Endothelial cell of umbilical vein (primary cell): ENCODE measurements at regions not wholly inside any gene's neighbourhood (a gene's known extent, or its start where the extent isn't known, plus 50 kb on each side); places are given as distances from the start of the nearest gene placed in this dataset.

Experiments used
- BruUV-seq: library from RNA; stranded (reverse); fragments of 400-500 nt; replicated peaks from 2 replicates; lab custom pipeline; 2021; lab: Mats Ljungman, UMichigan
- CTCF ChIA-PET: fragments of 300-600, 350-600 bp; sonication (Branson Sonifier 250); formaldehyde crosslinking; loops from one replicate; lab custom pipeline; 2021; ENCODE audit warnings: antibody characterized with exemption, inconsistent platforms; lab: Charles Lee
- POLR2A ChIA-PET: fragments of 300-600, 350-600 bp; sonication (Branson Sonifier 250); formaldehyde crosslinking; loops from one replicate; lab custom pipeline; 2021; ENCODE audit warnings: antibody characterized with exemption, inconsistent platforms; lab: Charles Lee
- DNase-seq: peaks from one replicate; pipeline ENCODE4 v3.0.0-alpha.2; 2011; ENCODE audit warnings: low read depth, low spot score
- FAIRE-seq: peaks from 2 replicates; lab custom pipeline; 2011; peaks lifted over from hg19 to GRCh38; lab: Jason Lieb, UNC
- H2AFZ ChIP-seq: 2 replicates; pipeline ENCODE4 v1.6.0; 2012; ENCODE audit warnings: low read depth, low read length, control low read depth, inconsistent platforms
- H3K27ac ChIP-seq: 2 replicates; pipeline ENCODE4 v1.5.1; 2011; ENCODE audit warnings: low read depth, mild to moderate bottlenecking, control low read depth, low read length, moderate library complexity; ENCODE audit not compliant: insufficient read depth
- H3K27me3 ChIP-seq, 2 experiments: 2 replicates each; pipeline versions ENCODE4 v1.6.0 to v1.6.1; 2011; ENCODE audit warnings: low read length in 2 of 2, mixed read lengths in 1 of 2; ENCODE audit not compliant: control insufficient read depth in 2 of 2, insufficient read depth in 2 of 2
- H3K36me3 ChIP-seq, 2 experiments: 2 replicates in 1 of 2; 3 replicates in 1 of 2; pipeline ENCODE4 v1.5.1; 2011; ENCODE audit warnings: low read length in 2 of 2, mild to moderate bottlenecking in 1 of 2, moderate library complexity in 1 of 2; ENCODE audit not compliant: control insufficient read depth in 2 of 2, insufficient read depth in 2 of 2; ENCODE audit errors: extremely low read depth in 1 of 2
- H3K4me1 ChIP-seq: 3 replicates; pipeline ENCODE4 v1.5.1; 2011; ENCODE audit warnings: mild to moderate bottlenecking, low read length; ENCODE audit not compliant: control insufficient read depth, insufficient read depth; ENCODE audit errors: extremely low read depth
- H3K4me2 ChIP-seq: 2 replicates; pipeline ENCODE4 v1.6.1; 2011; ENCODE audit warnings: low read length, control low read depth, mixed read lengths; ENCODE audit not compliant: insufficient read depth
- H3K4me3 ChIP-seq, 3 experiments: fragments of 200-600 bp in 1 of 3; sonication (generic), shearing (Covaris generic) in 1 of 3; replicated peaks in 1 of 3; 2 replicates each; pipeline ENCODE4 v1.5.1; 2011 to 2016; ENCODE audit warnings: control low read depth in 3 of 3, low read length in 3 of 3, mild to moderate bottlenecking in 2 of 3, inconsistent platforms in 1 of 3, low read depth in 1 of 3, moderate library complexity in 1 of 3; ENCODE audit not compliant: insufficient read depth in 1 of 3
- H3K79me2 ChIP-seq: 2 replicates; pipeline ENCODE4 v1.6.0; 2012; ENCODE audit warnings: low read length, inconsistent platforms; ENCODE audit not compliant: control insufficient read depth, insufficient read depth
- H3K9ac ChIP-seq: replicated peaks from 2 replicates; pipeline ENCODE3; 2011; ENCODE audit warnings: low read length, control low read depth; ENCODE audit not compliant: insufficient read depth; ENCODE audit errors: extremely low read depth
- H3K9me1 ChIP-seq: replicated peaks from 3 replicates; pipeline ENCODE4 v1.6.0; 2011; ENCODE audit warnings: mild to moderate bottlenecking, low read length; ENCODE audit not compliant: control insufficient read depth, insufficient read depth; ENCODE audit errors: extremely low read depth
- H3K9me3 ChIP-seq: replicated peaks from 2 replicates; pipeline ENCODE4 v1.5.1; 2012; ENCODE audit warnings: low read length, inconsistent platforms; ENCODE audit not compliant: control insufficient read depth, insufficient read depth
- H4K20me1 ChIP-seq: replicated peaks from 2 replicates; pipeline ENCODE3; 2011; ENCODE audit warnings: mild to moderate bottlenecking, low read length; ENCODE audit not compliant: control insufficient read depth, insufficient read depth; ENCODE audit errors: extremely low read depth
- EZH2 ChIP-seq: IDR thresholded peaks from 2 replicates; pipeline ENCODE4 v1.6.1; 2012; ENCODE audit warnings: borderline replicate concordance, low read depth, mild to moderate bottlenecking, moderate library complexity, low read length, inconsistent platforms; ENCODE audit not compliant: severe bottlenecking
- FOS ChIP-seq: IDR thresholded peaks from 2 replicates; pipeline ENCODE4 v1.6.1; 2011; ENCODE audit warnings: mild to moderate bottlenecking, low read length, moderate library complexity, borderline replicate concordance; ENCODE audit not compliant: insufficient read depth
- GATA2 ChIP-seq: IDR thresholded peaks from 2 replicates; pipeline ENCODE4 v1.7.0; 2011; ENCODE audit warnings: low read depth, mild to moderate bottlenecking, moderate library complexity, mixed read lengths, low read length; ENCODE audit not compliant: insufficient read length, insufficient read depth
- JUN ChIP-seq: IDR thresholded peaks from 2 replicates; pipeline ENCODE4 v1.6.1; 2011; ENCODE audit warnings: borderline replicate concordance, low read depth; ENCODE audit not compliant: insufficient read length, insufficient read depth
- MYC ChIP-seq: IDR thresholded peaks from one replicate; pipeline ENCODE4 v1.6.1; 2011; ENCODE audit warnings: mild to moderate bottlenecking, low read depth, low read length
- POLR2A ChIP-seq: IDR thresholded peaks from 2 replicates; pipeline ENCODE4 v1.6.1; 2012; ENCODE audit warnings: low read depth, mild to moderate bottlenecking, control low read depth, low read length
- POLR2AphosphoS5 ChIP-seq: IDR thresholded peaks from 2 replicates; pipeline ENCODE4 v1.6.1; 2012; ENCODE audit warnings: low read depth, mild to moderate bottlenecking, control low read depth, low read length, moderate library complexity; ENCODE audit not compliant: insufficient read depth
- dilution Hi-C: fragments of 300-500 bp; cut with MboI; formaldehyde crosslinking; loops from one replicate; pipeline ENCODE4 v1.15.0; 2019; ENCODE audit warnings: low sequenced_read_pairs; ENCODE audit not compliant: extremely low pct_ligation_motif_present
- intact Hi-C: fragments of 100-400 bp; cut with micrococcal nuclease; formaldehyde crosslinking; loops from one replicate; pipeline ENCODE4 v1.10.0; 2022
- TF ChIP-seq, protein P1 (sequence below): IDR thresholded peaks from 2 replicates; pipeline ENCODE4 v1.6.1; 2011; ENCODE audit not compliant: insufficient read depth, insufficient read length
- TF ChIP-seq, protein P2 (sequence below), 2 donors: IDR thresholded peaks; 1 replicate in 1 of 2; 2 replicates in 1 of 2; pipeline ENCODE4 v1.5.1; 2011; ENCODE audit warnings: low read length in 2 of 2, mild to moderate bottlenecking in 2 of 2, moderate library complexity in 2 of 2, control low read depth in 1 of 2, inconsistent platforms in 1 of 2, low read depth in 1 of 2; ENCODE audit not compliant: insufficient read depth in 1 of 2; ENCODE audit errors: extremely low read depth in 1 of 2

DNA sequence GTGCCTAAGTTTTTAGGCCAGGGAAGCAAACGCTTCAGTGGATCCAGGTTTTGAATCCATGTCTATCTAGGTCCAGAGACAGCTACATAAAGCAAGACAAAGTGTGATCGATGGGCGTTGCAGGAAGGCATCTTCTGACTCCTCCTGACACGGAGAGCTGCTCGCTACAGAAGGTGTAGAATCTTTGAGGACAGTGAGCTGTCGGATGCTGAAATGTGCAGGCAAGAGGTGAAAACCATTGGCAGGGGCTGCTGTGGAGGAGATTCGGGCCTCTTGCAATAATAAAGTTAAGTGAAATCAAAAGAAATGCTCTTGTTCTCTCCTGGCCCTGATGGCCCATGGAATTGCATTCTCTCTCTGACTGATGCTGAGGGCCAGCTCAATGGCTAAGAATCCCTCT is 336.2 kb downstream of the CYRIA start:
- FAIRE-seq (no peak), DNase-seq (no peak)
- H3K79me2 ChIP-seq = no peaks in the 10 kb centered on the region
- BruUV-seq = no TSS peak
- no peak overlapping the region for H3K4me3 ChIP-seq
- no peak overlapping the region for H3K27ac ChIP-seq
- H3K27me3 ChIP-seq = no peaks in the 10 kb centered on the region
- POLR2A ChIA-PET = no interaction called here
- CTCF ChIA-PET = no interaction called here
- dilution Hi-C loops = no loop called here
- H3K9me1 ChIP-seq = no peaks in the 10 kb centered on the region
- H4K20me1 ChIP-seq = no peaks in the 10 kb centered on the region
- TF ChIP-seq, protein P1, sequence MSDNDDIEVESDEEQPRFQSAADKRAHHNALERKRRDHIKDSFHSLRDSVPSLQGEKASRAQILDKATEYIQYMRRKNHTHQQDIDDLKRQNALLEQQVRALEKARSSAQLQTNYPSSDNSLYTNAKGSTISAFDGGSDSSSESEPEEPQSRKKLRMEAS = no peak
- TF ChIP-seq GATA2 = no peak
- TF ChIP-seq FOS = no peak
- TF ChIP-seq, protein P2, sequence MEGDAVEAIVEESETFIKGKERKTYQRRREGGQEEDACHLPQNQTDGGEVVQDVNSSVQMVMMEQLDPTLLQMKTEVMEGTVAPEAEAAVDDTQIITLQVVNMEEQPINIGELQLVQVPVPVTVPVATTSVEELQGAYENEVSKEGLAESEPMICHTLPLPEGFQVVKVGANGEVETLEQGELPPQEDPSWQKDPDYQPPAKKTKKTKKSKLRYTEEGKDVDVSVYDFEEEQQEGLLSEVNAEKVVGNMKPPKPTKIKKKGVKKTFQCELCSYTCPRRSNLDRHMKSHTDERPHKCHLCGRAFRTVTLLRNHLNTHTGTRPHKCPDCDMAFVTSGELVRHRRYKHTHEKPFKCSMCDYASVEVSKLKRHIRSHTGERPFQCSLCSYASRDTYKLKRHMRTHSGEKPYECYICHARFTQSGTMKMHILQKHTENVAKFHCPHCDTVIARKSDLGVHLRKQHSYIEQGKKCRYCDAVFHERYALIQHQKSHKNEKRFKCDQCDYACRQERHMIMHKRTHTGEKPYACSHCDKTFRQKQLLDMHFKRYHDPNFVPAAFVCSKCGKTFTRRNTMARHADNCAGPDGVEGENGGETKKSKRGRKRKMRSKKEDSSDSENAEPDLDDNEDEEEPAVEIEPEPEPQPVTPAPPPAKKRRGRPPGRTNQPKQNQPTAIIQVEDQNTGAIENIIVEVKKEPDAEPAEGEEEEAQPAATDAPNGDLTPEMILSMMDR (IDR thresholded peaks at IDR 0.05; ENCODE audit: extremely low read depth in 1 of 2, insufficient read depth in 1 of 2, low read depth in 1 of 2, low read length in 2 of 2) = no peak
- TF ChIP-seq POLR2AphosphoS5 = no peak
- TF ChIP-seq JUN = no peak
- no peak for TF ChIP-seq EZH2
- TF ChIP-seq POLR2A = no peak
- TF ChIP-seq MYC = no peak
- H3K9ac ChIP-seq = no peak overlapping the region
- no peaks in the 10 kb centered on the region for H3K4me1 ChIP-seq
- intact Hi-C loops = no loop called here
- no peak overlapping the region for H3K4me2 ChIP-seq
- H3K36me3 ChIP-seq = no peaks in the 10 kb centered on the region
- H3K9me3 ChIP-seq = peaks cover 2% of the 10 kb centered on the region
- no peak overlapping the region for H2AFZ ChIP-seq
